GM12878 (cell line): ENCODE measurements at regions not wholly inside any gene's neighbourhood (a gene's known extent, or its start where the extent isn't known, plus 50 kb on each side); places are given as distances from the start of the nearest gene placed in this dataset.
A peak's percentile ranks its signal among the peaks of the same experiment; 100 is the strongest.

Source experiments
- ATAC-seq: fragments of 200-7000 bp; cut with Tn5 transposase; 3 replicates; pipeline ENCODE4 v1.9.1; 2020; ENCODE audit warnings: mild to moderate bottlenecking, moderate library complexity
- BruUV-seq: library from RNA; stranded (reverse); fragments of 400-500 nt; replicated peaks from 2 replicates; lab custom pipeline; 2021; lab: Mats Ljungman, UMichigan
- CTCF ChIA-PET: fragments of 300-600 bp; sonication (Branson Sonifier 250); formaldehyde crosslinking; extraction: SDS; loops from one replicate; lab custom pipeline; 2021; ENCODE audit warnings: inconsistent platforms; lab: Yijun Ruan, JAX
- POLR2A ChIA-PET: fragments of 350-600 bp; formaldehyde crosslinking; extraction: SDS; loops from one replicate; lab custom pipeline; 2021; ENCODE audit warnings: inconsistent platforms; lab: Charles Lee
- RAD21 ChIA-PET: fragments of 300-600 bp; sonication (Branson Sonifier 250); formaldehyde crosslinking; loops from one replicate; lab custom pipeline; 2023; ENCODE audit warnings: antibody characterized with exemption; ENCODE audit not compliant: unreplicated experiment; lab: Charles Lee
- SMC1A ChIA-PET: fragments of 300-600 bp; sonication (Branson Sonifier 250); formaldehyde crosslinking; loops from one replicate; lab custom pipeline; 2023; ENCODE audit not compliant: unreplicated experiment, uncharacterized antibody; lab: Charles Lee
- DNase-seq: peaks from one replicate; pipeline ENCODE4 v3.0.0-alpha.2; 2011; ENCODE audit warnings: low read depth, low spot score
- FAIRE-seq: peaks from 3 replicates; lab custom pipeline; 2011; peaks lifted over from hg19 to GRCh38; lab: Jason Lieb, UNC
- H2AFZ ChIP-seq: 2 replicates; pipeline ENCODE4 v1.6.0; 2011; ENCODE audit warnings: low read depth, low read length, control low read depth; ENCODE audit not compliant: control insufficient read depth
- H3K27ac ChIP-seq: 2 replicates; pipeline ENCODE4 v1.5.1; 2011; ENCODE audit warnings: control low read depth; ENCODE audit not compliant: control insufficient read depth, insufficient read depth
- H3K27me3 ChIP-seq, 2 experiments: replicated peaks in 1 of 2; 2 replicates each; pipeline versions ENCODE4 v1.6.0 to v1.6.1; 2011; ENCODE audit warnings: low read length in 1 of 2; ENCODE audit not compliant: control insufficient read depth in 2 of 2, insufficient read depth in 2 of 2
- H3K36me3 ChIP-seq, 2 experiments: 2 replicates each; pipeline ENCODE4 v1.5.1; 2011; ENCODE audit warnings: low read length in 1 of 2; ENCODE audit not compliant: control insufficient read depth in 2 of 2, insufficient read depth in 2 of 2
- H3K4me1 ChIP-seq: 2 replicates; pipeline ENCODE4 v1.6.1; 2011; ENCODE audit warnings: mild to moderate bottlenecking, low read length, moderate library complexity, mixed read lengths; ENCODE audit not compliant: control insufficient read depth, insufficient read depth
- H3K4me2 ChIP-seq: 2 replicates; pipeline ENCODE4 v1.6.0; 2011; ENCODE audit warnings: control low read depth; ENCODE audit not compliant: control insufficient read depth, insufficient read depth
- H3K4me3 ChIP-seq: fragments of 200-600 bp; sonication (generic); 2 replicates; pipeline ENCODE4 v1.5.1; 2016
- H3K79me2 ChIP-seq: 2 replicates; pipeline ENCODE4 v1.6.0; 2011; ENCODE audit warnings: low read length; ENCODE audit not compliant: control insufficient read depth, insufficient read depth
- H3K9ac ChIP-seq: 2 replicates; pipeline ENCODE4 v1.8.0; 2011; ENCODE audit warnings: low read length, control low read depth, mixed read lengths; ENCODE audit not compliant: control insufficient read depth, insufficient read depth
- H3K9me3 ChIP-seq: replicated peaks from 3 replicates; pipeline ENCODE4 v1.5.1; 2011; ENCODE audit warnings: mild to moderate bottlenecking, low read length; ENCODE audit not compliant: control insufficient read depth, insufficient read depth
- H4K20me1 ChIP-seq: 2 replicates; pipeline ENCODE4 v1.6.0; 2011; ENCODE audit not compliant: control insufficient read depth, insufficient read depth
- BMI1 ChIP-seq: fragments of 450-650 bp; IDR thresholded peaks from 2 replicates; pipeline ENCODE4 v1.6.1; 2016; ENCODE audit warnings: mild to moderate bottlenecking, moderate library complexity, borderline replicate concordance
- CHD2 ChIP-seq: IDR thresholded peaks from 2 replicates; pipeline ENCODE4 v1.6.1; 2011; ENCODE audit warnings: low read depth, low read length, improper control_type of control experiment, borderline replicate concordance
- EZH2 ChIP-seq: IDR thresholded peaks from 2 replicates; pipeline ENCODE4 v1.6.1; 2012; ENCODE audit warnings: low read depth, mild to moderate bottlenecking, control low read depth, inconsistent platforms, low read length, borderline replicate concordance; ENCODE audit not compliant: control insufficient read depth
- HDAC6 ChIP-seq: fragments of 200-600 bp; sonication (generic); IDR thresholded peaks from one replicate; pipeline ENCODE4 v1.8.0; 2017; ENCODE audit warnings: antibody characterized with exemption; ENCODE audit not compliant: unreplicated experiment
- MTA3 ChIP-seq: IDR thresholded peaks from 2 replicates; pipeline ENCODE4 v1.6.1; 2012; ENCODE audit warnings: low read length, inconsistent platforms, borderline replicate concordance
- PML ChIP-seq: IDR thresholded peaks from 2 replicates; pipeline ENCODE4 v1.6.1; 2012; ENCODE audit warnings: low read length, inconsistent platforms
- POLR2A ChIP-seq: IDR thresholded peaks from 2 replicates; pipeline ENCODE4 v1.6.1; 2011; ENCODE audit warnings: low read depth, mild to moderate bottlenecking, low read length
- SIN3A ChIP-seq: IDR thresholded peaks from 2 replicates; pipeline ENCODE4 v1.6.1; 2012; ENCODE audit warnings: low read depth, low read length, improper control_type of control experiment
- TCF3 ChIP-seq: IDR thresholded peaks from 2 replicates; pipeline ENCODE4 v1.6.1; 2012; ENCODE audit warnings: low read depth, mild to moderate bottlenecking, low read length, borderline replicate concordance; ENCODE audit not compliant: insufficient read depth
- ZNF274 ChIP-seq: IDR thresholded peaks from one replicate; pipeline ENCODE4 v1.8.0; 2011; ENCODE audit not compliant: insufficient read length, insufficient read depth
- WGBS: methylation state at CpG from one replicate; pipeline ENCODE4 v1.1.6; 2016; ENCODE audit warnings: low lambda C conversion rate; ENCODE audit not compliant: insufficient replicate concordance, insufficient coverage; ENCODE audit errors: missing lambda C conversion rate; 5-methylcytosine and 5-hydroxymethylcytosine counted together
- in situ Hi-C: fragments of 300-500 bp; cut with MboI; formaldehyde crosslinking; loops from 9 replicates; pipeline ENCODE4 v1.14.3; 2018; ENCODE audit warnings: mixed read lengths
- intact Hi-C: fragments of 100-400 bp; cut with micrococcal nuclease; formaldehyde crosslinking; loops from one replicate; pipeline ENCODE4 v1.14.2; 2022; ENCODE audit not compliant: unreplicated experiment
- TF ChIP-seq, protein P1 (sequence below), 3 experiments: IDR thresholded peaks in 2 of 3; conservative IDR thresholded peaks in 1 of 3; 2 replicates each; pipeline ENCODE4 v1.5.1; 2011; ENCODE audit warnings: low read depth in 3 of 3, low read length in 3 of 3, mild to moderate bottlenecking in 3 of 3, control low read depth in 2 of 3, moderate library complexity in 2 of 3, inconsistent platforms in 1 of 3, mixed read lengths in 1 of 3; ENCODE audit not compliant: control insufficient read depth in 2 of 3, insufficient read depth in 1 of 3; ENCODE audit errors: extremely low read depth in 1 of 3
- TF ChIP-seq, protein P2 (sequence below): fragments of 450-650 bp; formaldehyde crosslinking; IDR thresholded peaks from 2 replicates; pipeline ENCODE4 v1.5.0; 2022; ENCODE audit warnings: mild to moderate bottlenecking, missing genetic modification characterization
- TF ChIP-seq, protein P3 (sequence below): IDR thresholded peaks from 2 replicates; pipeline ENCODE4 v1.6.1; 2012; ENCODE audit warnings: low read depth, low read length, improper control_type of control experiment

DNA sequence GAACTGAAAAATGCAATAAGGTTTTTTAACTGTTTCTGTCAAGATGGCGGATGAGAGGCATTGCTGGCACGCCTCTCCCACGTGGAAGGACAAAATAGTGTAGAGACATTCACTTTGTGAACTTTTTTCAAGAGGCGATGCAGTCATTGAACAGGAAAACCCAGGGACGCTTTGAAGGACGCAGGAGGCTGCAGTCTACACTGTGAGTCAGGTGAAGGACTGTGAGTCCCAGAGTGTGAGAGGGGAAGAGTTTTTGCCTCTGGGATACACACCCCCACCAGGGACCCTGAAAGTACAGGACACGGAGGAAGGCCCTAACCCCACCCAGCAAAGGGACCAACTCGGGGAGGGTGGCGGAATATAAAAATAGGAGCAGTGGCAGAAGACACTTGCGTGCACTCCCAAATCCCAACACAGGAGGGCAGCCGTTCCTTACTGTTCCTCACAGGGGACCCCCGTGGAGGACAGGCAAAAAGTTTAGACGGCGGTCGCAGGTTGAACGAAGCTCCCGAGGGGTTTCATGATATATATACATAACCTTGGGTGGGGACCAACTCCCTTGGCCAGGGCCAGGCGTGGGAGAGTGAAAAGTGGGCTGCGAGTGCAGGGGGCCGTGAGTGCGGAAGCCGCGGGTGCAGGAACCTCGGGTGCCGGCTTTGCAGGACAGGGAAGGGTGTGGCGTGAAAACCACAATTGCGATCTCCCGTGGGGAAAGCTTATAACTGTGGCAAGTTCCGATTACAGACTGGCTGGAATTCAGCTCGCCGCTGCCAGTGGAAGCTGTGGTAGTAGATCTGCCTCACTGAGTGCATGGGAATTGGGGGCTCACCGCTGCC is 82.0 kb upstream of the ALOX12 start:
- no TSS peak for BruUV-seq
- H3K9ac ChIP-seq = no peak overlapping the region
- TF ChIP-seq, protein P1, sequence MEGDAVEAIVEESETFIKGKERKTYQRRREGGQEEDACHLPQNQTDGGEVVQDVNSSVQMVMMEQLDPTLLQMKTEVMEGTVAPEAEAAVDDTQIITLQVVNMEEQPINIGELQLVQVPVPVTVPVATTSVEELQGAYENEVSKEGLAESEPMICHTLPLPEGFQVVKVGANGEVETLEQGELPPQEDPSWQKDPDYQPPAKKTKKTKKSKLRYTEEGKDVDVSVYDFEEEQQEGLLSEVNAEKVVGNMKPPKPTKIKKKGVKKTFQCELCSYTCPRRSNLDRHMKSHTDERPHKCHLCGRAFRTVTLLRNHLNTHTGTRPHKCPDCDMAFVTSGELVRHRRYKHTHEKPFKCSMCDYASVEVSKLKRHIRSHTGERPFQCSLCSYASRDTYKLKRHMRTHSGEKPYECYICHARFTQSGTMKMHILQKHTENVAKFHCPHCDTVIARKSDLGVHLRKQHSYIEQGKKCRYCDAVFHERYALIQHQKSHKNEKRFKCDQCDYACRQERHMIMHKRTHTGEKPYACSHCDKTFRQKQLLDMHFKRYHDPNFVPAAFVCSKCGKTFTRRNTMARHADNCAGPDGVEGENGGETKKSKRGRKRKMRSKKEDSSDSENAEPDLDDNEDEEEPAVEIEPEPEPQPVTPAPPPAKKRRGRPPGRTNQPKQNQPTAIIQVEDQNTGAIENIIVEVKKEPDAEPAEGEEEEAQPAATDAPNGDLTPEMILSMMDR (IDR thresholded peaks at IDR 0.05 in 2 of 3, conservative IDR thresholded peaks at IDR 0.05 in 1 of 3; ENCODE audit: control insufficient read depth in 2 of 3, extremely low read depth in 1 of 3, insufficient read depth in 1 of 3, low read depth in 3 of 3, low read length in 3 of 3) = peak; percentile 74 to 90 (median 87)
- TF ChIP-seq PML (no peak), BMI1 (no peak), EZH2 (no peak), ZNF274 (no peak), POLR2A (no peak), MTA3 (no peak), CHD2 (no peak), TCF3 (no peak), SIN3A (no peak), HDAC6 (no peak)
- TF ChIP-seq, protein P2, sequence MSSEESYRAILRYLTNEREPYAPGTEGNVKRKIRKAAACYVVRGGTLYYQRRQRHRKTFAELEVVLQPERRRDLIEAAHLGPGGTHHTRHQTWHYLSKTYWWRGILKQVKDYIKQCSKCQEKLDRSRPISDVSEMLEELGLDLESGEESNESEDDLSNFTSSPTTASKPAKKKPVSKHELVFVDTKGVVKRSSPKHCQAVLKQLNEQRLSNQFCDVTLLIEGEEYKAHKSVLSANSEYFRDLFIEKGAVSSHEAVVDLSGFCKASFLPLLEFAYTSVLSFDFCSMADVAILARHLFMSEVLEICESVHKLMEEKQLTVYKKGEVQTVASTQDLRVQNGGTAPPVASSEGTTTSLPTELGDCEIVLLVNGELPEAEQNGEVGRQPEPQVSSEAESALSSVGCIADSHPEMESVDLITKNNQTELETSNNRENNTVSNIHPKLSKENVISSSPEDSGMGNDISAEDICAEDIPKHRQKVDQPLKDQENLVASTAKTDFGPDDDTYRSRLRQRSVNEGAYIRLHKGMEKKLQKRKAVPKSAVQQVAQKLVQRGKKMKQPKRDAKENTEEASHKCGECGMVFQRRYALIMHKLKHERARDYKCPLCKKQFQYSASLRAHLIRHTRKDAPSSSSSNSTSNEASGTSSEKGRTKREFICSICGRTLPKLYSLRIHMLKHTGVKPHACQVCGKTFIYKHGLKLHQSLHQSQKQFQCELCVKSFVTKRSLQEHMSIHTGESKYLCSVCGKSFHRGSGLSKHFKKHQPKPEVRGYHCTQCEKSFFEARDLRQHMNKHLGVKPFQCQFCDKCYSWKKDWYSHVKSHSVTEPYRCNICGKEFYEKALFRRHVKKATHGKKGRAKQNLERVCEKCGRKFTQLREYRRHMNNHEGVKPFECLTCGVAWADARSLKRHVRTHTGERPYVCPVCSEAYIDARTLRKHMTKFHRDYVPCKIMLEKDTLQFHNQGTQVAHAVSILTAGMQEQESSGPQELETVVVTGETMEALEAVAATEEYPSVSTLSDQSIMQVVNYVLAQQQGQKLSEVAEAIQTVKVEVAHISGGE (CRISPR knock-in tag) = no peak
- TF ChIP-seq, protein P3, sequence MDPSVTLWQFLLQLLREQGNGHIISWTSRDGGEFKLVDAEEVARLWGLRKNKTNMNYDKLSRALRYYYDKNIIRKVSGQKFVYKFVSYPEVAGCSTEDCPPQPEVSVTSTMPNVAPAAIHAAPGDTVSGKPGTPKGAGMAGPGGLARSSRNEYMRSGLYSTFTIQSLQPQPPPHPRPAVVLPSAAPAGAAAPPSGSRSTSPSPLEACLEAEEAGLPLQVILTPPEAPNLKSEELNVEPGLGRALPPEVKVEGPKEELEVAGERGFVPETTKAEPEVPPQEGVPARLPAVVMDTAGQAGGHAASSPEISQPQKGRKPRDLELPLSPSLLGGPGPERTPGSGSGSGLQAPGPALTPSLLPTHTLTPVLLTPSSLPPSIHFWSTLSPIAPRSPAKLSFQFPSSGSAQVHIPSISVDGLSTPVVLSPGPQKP = no peak

More for the DNA sequence above, 82.0 kb upstream of the ALOX12 start:
- POLR2A ChIA-PET = no interaction called here
- Histone ChIP-seq H3K9me3 (no peaks in the 10 kb centered on the region), H3K27ac (no peak overlapping the region), H3K36me3 (no peaks in the 10 kb centered on the region), H2AFZ (peak overlapping the region; percentile 30), H3K27me3 (no peaks in the 10 kb centered on the region), H3K79me2 (no peaks in the 10 kb centered on the region), H3K4me3 (no peak overlapping the region), H4K20me1 (no peaks in the 10 kb centered on the region), H3K4me2 (peak overlapping the region; percentile 51; the same call in 1 of the 2 replicates), H3K4me1 (peaks cover 4% of the 10 kb centered on the region; the same call in 1 of the 2 replicates)
- 2% methylated on average over 32 of the region's 32 CpGs for WGBS
- DNase-seq = no peak
- peak; percentile 92 for ATAC-seq
- no peak for FAIRE-seq
- CTCF ChIA-PET = interaction anchor here (0.7 to 6.0 kb wide), 20 partner anchors 10 to 274 kb away, joined by 3 to 237 read pairs (median 4); partner anchors contain the start of gene RNASEK
- in situ Hi-C loops (loop anchor here (5.0 kb wide), 2 partner anchors 93 to 223 kb away; no protein-coding TSS in a partner anchor), intact Hi-C loops (loop anchor here (1.0 to 10.0 kb wide), 5 partner anchors 90 to 261 kb away; partner anchors contain the start of gene ASGR1)
- SMC1A ChIA-PET = interaction anchor here (0.7 to 4.5 kb wide), 11 partner anchors 22 to 219 kb away, joined by 3 to 67 read pairs (median 6); no protein-coding TSS in a partner anchor
- RAD21 ChIA-PET = interaction anchor here (0.7 to 4.5 kb wide), 8 partner anchors 70 to 263 kb away, joined by 3 to 61 read pairs (median 7); partner anchors contain the start of genes BCL6B and RNASEK
